Loucy (cell line): ENCODE measurements at regions not wholly inside any gene's neighbourhood (a gene's known extent, or its start where the extent isn't known, plus 50 kb on each side); places are given as distances from the start of the nearest gene placed in this dataset.

Source experiments
- H2AFZ ChIP-seq: fragments of 200-600 bp; sonication (generic); 2 replicates; pipeline ENCODE4 v1.6.0; 2016; ENCODE audit warnings: antibody characterized with exemption, mild to moderate bottlenecking, low read length, moderate library complexity
- H3F3A ChIP-seq: fragments of 200-600 bp; 2 replicates; pipeline ENCODE4 v1.6.0; 2016; ENCODE audit warnings: antibody characterized with exemption, low read depth, mild to moderate bottlenecking
- H3K27me3 ChIP-seq: fragments of 200-600 bp; sonication (generic); 2 replicates; pipeline ENCODE4 v1.6.1; 2014; ENCODE audit warnings: low read length, mild to moderate bottlenecking; ENCODE audit not compliant: insufficient read depth, poor library complexity, severe bottlenecking
- H3K36me3 ChIP-seq: fragments of 200-600 bp; sonication (generic); 2 replicates; pipeline ENCODE4 v1.6.1; 2016; ENCODE audit warnings: low read length; ENCODE audit not compliant: insufficient read depth
- H3K4me1 ChIP-seq: fragments of 200-600 bp; sonication (generic); 2 replicates; pipeline ENCODE4 v1.5.1; 2014; ENCODE audit warnings: low read length, mild to moderate bottlenecking; ENCODE audit not compliant: insufficient read depth, poor library complexity, severe bottlenecking
- H3K4me2 ChIP-seq: fragments of 200-600 bp; sonication (generic); 2 replicates; pipeline ENCODE4 v1.6.0; 2014; ENCODE audit warnings: antibody characterized with exemption, low read length, low read depth, mild to moderate bottlenecking; ENCODE audit not compliant: poor library complexity, severe bottlenecking
- H3K4me3 ChIP-seq: fragments of 200-600 bp; sonication (generic); 2 replicates; pipeline ENCODE4 v1.5.1; 2014; ENCODE audit warnings: low read length, mild to moderate bottlenecking, mixed read lengths; ENCODE audit not compliant: poor library complexity, severe bottlenecking
- H3K79me2 ChIP-seq: fragments of 200-600 bp; sonication (generic); 2 replicates; pipeline ENCODE4 v1.6.1; 2014; ENCODE audit warnings: low read length; ENCODE audit not compliant: insufficient read depth
- H3K9ac ChIP-seq: fragments of 200-600 bp; sonication (generic); 2 replicates; pipeline ENCODE4 v1.6.0; 2014; ENCODE audit warnings: mild to moderate bottlenecking, low read depth, low read length, moderate library complexity; ENCODE audit not compliant: poor library complexity, severe bottlenecking
- H3K9me2 ChIP-seq: fragments of 200-600 bp; sonication (generic); replicated peaks from 2 replicates; pipeline ENCODE4 v1.6.1; 2016; ENCODE audit warnings: low read depth, low read length, mixed read lengths
- H3K9me3 ChIP-seq: fragments of 200-600 bp; sonication (generic); 2 replicates; pipeline ENCODE4 v1.6.1; 2014; ENCODE audit warnings: mild to moderate bottlenecking, antibody characterized with exemption, low read length, low read depth; ENCODE audit not compliant: insufficient read depth
- H4K20me1 ChIP-seq: fragments of 200-600 bp; sonication (generic); 2 replicates; pipeline ENCODE4 v1.6.0; 2014; ENCODE audit warnings: antibody characterized with exemption, low read length, mild to moderate bottlenecking; ENCODE audit not compliant: insufficient read depth, poor library complexity, severe bottlenecking
- EZH2phosphoT487 ChIP-seq: fragments of 200-600 bp; IDR thresholded peaks from 2 replicates; pipeline ENCODE4 v1.6.1; 2018; ENCODE audit warnings: antibody characterized with exemption, mild to moderate bottlenecking, moderate library complexity, borderline replicate concordance
- TF ChIP-seq, protein P1 (sequence below): fragments of 200-600 bp; sonication (generic); conservative IDR thresholded peaks from 2 replicates; pipeline ENCODE4 v1.5.1; 2014; ENCODE audit warnings: mild to moderate bottlenecking, antibody characterized with exemption, low read length

DNA sequence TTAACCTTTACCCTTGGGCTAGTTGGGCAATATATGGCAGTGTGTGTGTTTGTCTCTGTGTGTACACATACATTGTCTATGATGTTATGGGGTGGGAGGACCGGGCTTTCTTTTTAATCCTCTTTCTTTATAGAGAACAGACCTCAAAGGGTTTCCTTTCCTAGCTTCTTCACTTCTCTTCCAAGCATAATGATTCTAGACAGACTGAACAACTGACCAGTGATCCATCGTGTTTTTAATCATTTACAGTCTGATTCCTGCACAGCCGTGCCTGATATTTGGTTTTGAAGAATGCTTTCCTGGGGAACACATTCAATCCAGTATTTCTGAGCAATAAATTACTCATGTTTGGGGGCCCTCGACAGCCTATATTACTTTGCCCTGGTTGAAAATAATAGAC lies 481.1 kb upstream of the DCN start:
- Histone ChIP-seq H3K9me3 (no peaks in the 10 kb centered on the region), H3K9ac (no peak overlapping the region), H3K36me3 (no peaks in the 10 kb centered on the region), H4K20me1 (no peaks in the 10 kb centered on the region), H3F3A (no peaks in the 10 kb centered on the region), H3K9me2 (no peaks in the 10 kb centered on the region), H3K4me2 (no peak overlapping the region), H3K79me2 (no peaks in the 10 kb centered on the region), H2AFZ (no peak overlapping the region), H3K4me1 (no peaks in the 10 kb centered on the region), H3K4me3 (no peak overlapping the region), H3K27me3 (no peaks in the 10 kb centered on the region)
- TF ChIP-seq EZH2phosphoT487, result no peak
- TF ChIP-seq, protein P1, sequence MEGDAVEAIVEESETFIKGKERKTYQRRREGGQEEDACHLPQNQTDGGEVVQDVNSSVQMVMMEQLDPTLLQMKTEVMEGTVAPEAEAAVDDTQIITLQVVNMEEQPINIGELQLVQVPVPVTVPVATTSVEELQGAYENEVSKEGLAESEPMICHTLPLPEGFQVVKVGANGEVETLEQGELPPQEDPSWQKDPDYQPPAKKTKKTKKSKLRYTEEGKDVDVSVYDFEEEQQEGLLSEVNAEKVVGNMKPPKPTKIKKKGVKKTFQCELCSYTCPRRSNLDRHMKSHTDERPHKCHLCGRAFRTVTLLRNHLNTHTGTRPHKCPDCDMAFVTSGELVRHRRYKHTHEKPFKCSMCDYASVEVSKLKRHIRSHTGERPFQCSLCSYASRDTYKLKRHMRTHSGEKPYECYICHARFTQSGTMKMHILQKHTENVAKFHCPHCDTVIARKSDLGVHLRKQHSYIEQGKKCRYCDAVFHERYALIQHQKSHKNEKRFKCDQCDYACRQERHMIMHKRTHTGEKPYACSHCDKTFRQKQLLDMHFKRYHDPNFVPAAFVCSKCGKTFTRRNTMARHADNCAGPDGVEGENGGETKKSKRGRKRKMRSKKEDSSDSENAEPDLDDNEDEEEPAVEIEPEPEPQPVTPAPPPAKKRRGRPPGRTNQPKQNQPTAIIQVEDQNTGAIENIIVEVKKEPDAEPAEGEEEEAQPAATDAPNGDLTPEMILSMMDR, result no peak

DNA sequence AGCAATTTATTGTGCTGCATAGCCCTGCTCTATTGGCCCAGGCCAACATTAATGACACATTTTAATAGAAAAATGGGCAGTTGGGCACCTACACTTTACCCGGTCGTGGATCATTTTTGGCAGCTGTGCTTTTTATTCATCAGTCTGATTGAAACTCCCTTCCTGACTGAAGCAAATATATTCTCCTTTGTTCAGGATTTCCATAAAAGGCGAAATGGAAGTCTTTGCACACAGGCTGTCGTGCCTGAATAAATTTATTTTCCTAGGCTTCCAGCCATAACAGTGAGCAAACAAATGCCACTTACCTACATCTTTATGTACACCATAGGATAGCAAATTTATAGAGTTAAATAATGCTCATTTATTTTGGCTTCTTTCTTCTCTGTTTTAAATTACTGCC lies 480.7 kb upstream of the DCN start:
- no peaks in the 10 kb centered on the region for H4K20me1 ChIP-seq
- no peaks in the 10 kb centered on the region for H3K4me1 ChIP-seq
- H3K9me3 ChIP-seq, result no peaks in the 10 kb centered on the region
- no peak overlapping the region for H3K4me3 ChIP-seq
- H3K9me2 ChIP-seq, result no peaks in the 10 kb centered on the region
- H2AFZ ChIP-seq, result no peak overlapping the region
- TF ChIP-seq, protein P1, result no peak
- TF ChIP-seq EZH2phosphoT487, result no peak
- no peaks in the 10 kb centered on the region for H3K36me3 ChIP-seq
- H3K9ac ChIP-seq, result no peak overlapping the region
- H3F3A ChIP-seq, result no peaks in the 10 kb centered on the region
- no peaks in the 10 kb centered on the region for H3K79me2 ChIP-seq
- H3K4me2 ChIP-seq, result no peak overlapping the region
- no peaks in the 10 kb centered on the region for H3K27me3 ChIP-seq

DNA sequence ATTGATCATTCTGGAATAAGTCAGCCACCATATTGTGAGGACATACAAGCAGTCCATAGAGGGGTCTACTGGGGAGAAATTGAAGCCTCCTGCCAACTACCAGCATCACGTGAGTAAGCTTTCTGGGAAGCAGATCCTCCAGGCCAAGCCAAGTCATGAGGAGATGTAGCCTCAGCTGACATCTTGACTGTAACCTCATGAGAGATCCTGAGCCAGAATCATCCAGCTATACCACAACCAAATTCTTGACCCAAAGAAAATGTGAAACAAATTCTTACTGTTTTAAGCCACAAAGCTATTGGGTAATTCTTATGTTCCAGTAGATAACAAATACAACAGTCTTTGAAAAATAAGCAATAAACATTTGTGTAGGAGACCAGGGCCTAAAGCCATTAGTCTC lies 479.4 kb upstream of the DCN start:
- Histone ChIP-seq H3K36me3 (no peaks in the 10 kb centered on the region), H3K9ac (no peak overlapping the region), H2AFZ (no peak overlapping the region), H3K4me2 (no peak overlapping the region), H3K4me3 (no peak overlapping the region), H3K9me2 (no peaks in the 10 kb centered on the region), H4K20me1 (no peaks in the 10 kb centered on the region), H3K9me3 (no peaks in the 10 kb centered on the region), H3F3A (no peaks in the 10 kb centered on the region), H3K79me2 (no peaks in the 10 kb centered on the region), H3K4me1 (no peaks in the 10 kb centered on the region), H3K27me3 (no peaks in the 10 kb centered on the region)
- TF ChIP-seq EZH2phosphoT487, result no peak
- TF ChIP-seq, protein P1, result no peak
